ENCODE measurements at regions not wholly inside any gene's neighbourhood (a gene's known extent, or its start where the extent isn't known, plus 50 kb on each side); places are given as distances from the start of the nearest gene placed in this dataset.

DNA sequence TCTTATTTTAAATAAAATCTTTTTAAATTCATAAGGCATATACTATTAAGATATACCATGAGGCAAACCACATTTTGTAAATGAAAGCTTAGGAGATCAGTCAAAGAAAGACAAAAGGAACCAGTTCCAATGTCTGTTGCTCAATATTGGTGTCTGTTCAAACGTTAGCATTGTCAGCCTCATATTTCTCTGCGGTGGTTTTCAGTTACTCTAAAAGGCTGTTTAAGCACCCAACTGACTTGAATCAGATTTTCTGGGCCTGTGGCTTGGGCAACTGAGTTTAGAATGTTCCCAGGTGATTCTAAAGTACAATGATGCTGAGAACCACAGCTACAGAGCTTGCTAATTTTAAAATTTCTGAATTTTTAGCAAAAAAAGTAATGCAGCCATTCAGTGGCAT lies 166.3 kb upstream of the KIF2A start:
- FAIRE-seq (no peak), DNase-seq (ENCODE audit: insufficient read length, low spot score) (no peak)
- TF ChIP-seq CTCF (IDR thresholded peaks at IDR 0.05; ENCODE audit: insufficient read depth, missing control alignments): no peak

DNA sequence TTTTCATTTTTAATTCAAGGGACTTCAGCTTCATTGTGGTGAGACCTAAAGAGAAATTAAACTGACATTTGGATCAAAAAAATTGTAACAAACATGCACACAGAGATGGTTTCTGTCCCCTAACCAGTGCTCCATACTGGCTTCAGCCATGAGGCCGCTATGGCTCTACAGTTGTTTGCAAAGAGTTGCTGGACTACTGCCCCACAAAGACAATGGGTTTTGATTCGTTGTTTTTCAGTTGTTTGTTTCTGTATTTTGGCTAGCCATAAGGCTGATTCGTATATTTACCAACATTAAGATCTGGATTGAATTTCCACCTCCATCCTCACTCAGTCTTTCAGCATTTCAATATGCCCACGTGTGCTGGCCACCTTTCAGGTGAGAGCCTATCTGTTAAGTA lies 163.7 kb upstream of the KIF2A start:
- no peak for TF ChIP-seq CTCF (IDR thresholded peaks at IDR 0.05; ENCODE audit: insufficient read depth, missing control alignments)
- DNase-seq (ENCODE audit: insufficient read length, low spot score) (no peak), FAIRE-seq (no peak)

GRCh38 chr5:62143268-62144229 lies 162.5 kb upstream of the KIF2A start:
- peak; percentile 58 for TF ChIP-seq CTCF (IDR thresholded peaks at IDR 0.05; ENCODE audit: insufficient read depth, missing control alignments)
- DNase-seq (ENCODE audit: insufficient read length, low spot score) (no peak), FAIRE-seq (no peak)

DNA sequence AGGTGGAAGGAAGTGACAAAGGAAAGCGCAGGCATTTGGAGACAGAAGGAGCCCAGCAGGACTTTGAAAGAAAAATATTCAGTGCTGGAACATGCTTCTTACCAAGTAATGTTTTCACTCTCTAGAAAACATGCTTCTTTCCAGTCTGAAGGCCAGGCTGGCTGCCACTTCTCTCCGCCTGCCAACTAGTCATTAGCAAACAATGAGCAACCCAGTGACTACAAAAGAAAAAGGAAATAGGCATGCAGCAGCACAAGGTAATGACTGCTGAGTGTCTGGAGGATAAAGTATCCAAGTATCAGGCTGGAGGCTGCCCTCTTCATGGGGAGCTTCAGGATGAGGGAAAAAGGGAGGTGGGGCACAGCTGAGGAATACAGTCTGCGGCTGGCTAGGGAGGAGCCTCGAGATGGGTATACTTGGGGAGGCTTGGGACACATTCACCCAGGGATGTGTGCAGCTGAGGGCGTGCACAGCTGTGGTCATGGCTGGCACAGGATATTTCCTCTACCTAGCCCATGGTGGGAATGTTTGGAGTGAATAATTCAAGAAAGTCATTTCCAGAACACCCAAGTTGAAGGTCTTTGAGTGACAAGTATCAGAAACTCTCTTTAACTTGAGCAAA lies 161.5 kb upstream of the KIF2A start:
- no peak for FAIRE-seq
- DNase-seq (ENCODE audit: insufficient read length, low spot score): no peak
- no peak for TF ChIP-seq CTCF (IDR thresholded peaks at IDR 0.05; ENCODE audit: insufficient read depth, missing control alignments)

GRCh38 chr5:62149879-62150278 lies 156.1 kb upstream of the KIF2A start:
- FAIRE-seq (no peak), DNase-seq (ENCODE audit: insufficient read length, low spot score) (no peak)
- TF ChIP-seq CTCF (IDR thresholded peaks at IDR 0.05; ENCODE audit: insufficient read depth, missing control alignments): no peak

DNA sequence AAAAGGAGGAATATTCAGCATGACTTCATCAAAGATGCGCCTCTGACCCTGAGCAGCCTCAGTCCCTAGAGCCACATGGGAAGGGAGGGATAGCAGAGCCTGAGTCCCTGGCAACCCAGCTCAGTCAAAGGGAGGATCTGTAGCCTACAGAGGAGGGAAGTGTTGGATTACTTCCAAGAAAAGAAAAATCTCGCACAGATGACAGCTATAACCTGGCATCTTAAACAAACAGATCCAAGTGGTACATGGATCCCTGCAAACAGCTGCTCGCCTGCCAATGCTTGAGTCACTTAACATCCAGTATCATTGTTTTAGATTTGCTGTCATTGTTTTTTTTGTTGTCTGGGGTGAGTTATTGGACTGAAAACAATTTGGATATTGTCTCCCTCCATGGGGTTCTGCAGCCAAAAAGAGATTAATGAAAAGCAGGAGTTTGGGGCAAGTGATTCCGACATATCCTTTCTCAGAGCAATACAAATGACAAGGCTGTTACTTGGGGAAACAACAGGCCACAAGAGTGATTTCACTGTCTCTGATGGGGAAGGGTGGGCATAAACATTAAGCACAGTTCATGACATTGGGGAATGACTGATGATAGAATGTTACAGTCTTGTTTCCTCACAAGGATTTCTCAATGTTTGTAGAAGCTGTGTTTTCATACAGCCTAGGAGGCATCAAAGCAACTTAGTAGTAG lies 153.5 kb upstream of the KIF2A start:
- FAIRE-seq: no peak
- no peak for DNase-seq (ENCODE audit: insufficient read length, low spot score)
- TF ChIP-seq CTCF (IDR thresholded peaks at IDR 0.05; ENCODE audit: insufficient read depth, missing control alignments): no peak
